Body of pancreas (tissue), 4 donors: ENCODE measurements at regions not wholly inside any gene's neighbourhood (a gene's known extent, or its start where the extent isn't known, plus 50 kb on each side); places are given as distances from the start of the nearest gene placed in this dataset.
"Not testable (repeated sequence)": the region's sequence is repeated elsewhere in the genome, so short reads cannot be mapped to it uniquely, and the experiment has no call there.

Source experiments
- ATAC-seq: fragments of 150-250 bp; one replicate; pipeline ENCODE4 v1.9.1; 2016
- DNase-seq, 4 donors: peaks; one replicate each; pipeline ENCODE4 v3.0.0-alpha.2; 2019
- H3K27ac ChIP-seq, 4 donors: fragments of 200-600 bp; sonication (generic); 1 replicate in 3 of 4; 2 replicates in 1 of 4; pipeline versions ENCODE4 v1.5.1 to v1.6.1; 2016 to 2019; ENCODE audit warnings: mild to moderate bottlenecking in 1 of 4, mixed read lengths in 1 of 4, moderate library complexity in 1 of 4
- H3K27me3 ChIP-seq, 2 donors: fragments of 200-600 bp; sonication (generic); one replicate each; pipeline ENCODE4 v1.6.0; 2016; ENCODE audit warnings: mild to moderate bottlenecking in 1 of 2
- H3K36me3 ChIP-seq, 2 donors: fragments of 200-600 bp; sonication (generic); replicated peaks in 1 of 2; 2 replicates each; pipeline ENCODE4 v1.5.1; 2016; ENCODE audit warnings: low read depth in 2 of 2; ENCODE audit not compliant: insufficient read depth in 1 of 2
- H3K4me1 ChIP-seq: fragments of 200-600 bp; sonication (generic); one replicate; pipeline ENCODE4 v1.6.0; 2016
- H3K4me3 ChIP-seq, 2 donors: fragments of 200-600 bp; sonication (generic); 1 replicate in 1 of 2; 2 replicates in 1 of 2; pipeline ENCODE4 v1.5.1; 2016 to 2019
- H3K9me3 ChIP-seq, 3 donors: fragments of 200-600 bp; sonication (generic); 1 replicate in 2 of 3; 2 replicates in 1 of 3; pipeline ENCODE4 v1.5.1; 2016
- CTCF ChIP-seq, 7 experiments: fragments of 450-650 bp in 4 of 7; fragments of 200-600 bp in 3 of 7; sonication (generic) in 3 of 7; IDR thresholded peaks; one replicate each; pipeline ENCODE4 v1.5.1; 2016 to 2019; ENCODE audit warnings: antibody characterized with exemption in 7 of 7
- POLR2A ChIP-seq, 3 donors: fragments of 450-650 bp; IDR thresholded peaks; one replicate each; pipeline ENCODE4 v1.6.1; 2016; ENCODE audit warnings: antibody characterized with exemption in 3 of 3, mild to moderate bottlenecking in 2 of 3
- WGBS, 2 donors: methylation state at CpG; one replicate each; pipeline ENCODE4 v1.1.5; 2017; 5-methylcytosine and 5-hydroxymethylcytosine counted together
- intact Hi-C: fragments of 100-400 bp; cut with DNase I; formaldehyde crosslinking; loops from one replicate; pipeline ENCODE4 v1.15.1; 2023

- 87 to 88% methylated on average over 6 of the region's 6 CpGs for WGBS, 2 donors
- intact Hi-C loops, H3K27ac ChIP-seq, H3K27me3 ChIP-seq, DNase-seq, H3K9me3 ChIP-seq, H3K4me1 ChIP-seq, H3K36me3 ChIP-seq, H3K4me3 ChIP-seq, ATAC-seq: not testable (repeated sequence)
These were observed 81.6 kb downstream of the TRIM51G start for GRCh38 chr11:48902153-48902450.

DNA sequence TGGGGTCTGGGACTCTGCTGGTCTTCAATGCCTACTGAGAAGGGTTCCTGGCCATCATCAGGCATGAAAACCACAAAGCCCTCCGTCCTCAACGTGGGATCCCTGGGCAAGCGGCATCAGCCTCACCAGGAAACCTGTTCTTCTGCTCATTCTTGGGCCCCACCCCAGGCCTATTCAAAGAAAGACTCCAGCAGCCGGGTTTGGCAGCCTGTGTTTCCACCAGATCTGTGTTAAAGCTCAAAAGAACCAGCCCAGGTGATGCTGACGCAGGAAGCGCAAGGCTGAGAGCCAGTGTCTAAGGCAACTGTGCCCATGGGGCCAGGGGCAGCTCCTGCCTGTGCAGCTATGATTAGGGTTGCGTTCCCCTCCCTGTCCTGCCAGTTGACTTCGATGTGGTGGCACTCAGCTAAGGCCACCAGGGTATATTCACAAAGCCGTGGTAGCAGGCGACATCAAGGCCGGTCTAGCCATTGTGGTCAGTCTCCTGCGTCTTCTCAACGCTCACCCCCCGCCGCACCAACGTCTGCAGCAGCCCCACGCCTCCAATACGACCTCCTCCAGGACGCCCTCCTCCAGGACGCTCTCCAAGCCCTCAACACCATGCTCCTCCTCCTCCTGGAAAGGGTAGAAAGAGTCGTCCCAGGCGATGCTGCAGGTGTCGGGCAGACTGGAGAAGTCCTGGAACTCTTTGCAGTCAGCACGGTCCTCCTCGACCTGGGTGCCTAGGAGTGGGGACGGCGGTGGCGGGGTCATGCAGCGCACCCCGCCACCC lies 82.1 kb downstream of the TRIM51G start:
- H3K9me3 ChIP-seq, H3K27me3 ChIP-seq, H3K27ac ChIP-seq, H3K4me1 ChIP-seq, intact Hi-C loops, H3K36me3 ChIP-seq, DNase-seq, H3K4me3 ChIP-seq, ATAC-seq: not testable (repeated sequence)
- 77 to 86% methylated on average over 17 to 29 of the region's 30 CpGs for WGBS, 2 donors

- ATAC-seq = not testable (repeated sequence)
These were observed 82.9 kb downstream of the TRIM51G start for GRCh38 chr11:48900801-48901181.

DNA sequence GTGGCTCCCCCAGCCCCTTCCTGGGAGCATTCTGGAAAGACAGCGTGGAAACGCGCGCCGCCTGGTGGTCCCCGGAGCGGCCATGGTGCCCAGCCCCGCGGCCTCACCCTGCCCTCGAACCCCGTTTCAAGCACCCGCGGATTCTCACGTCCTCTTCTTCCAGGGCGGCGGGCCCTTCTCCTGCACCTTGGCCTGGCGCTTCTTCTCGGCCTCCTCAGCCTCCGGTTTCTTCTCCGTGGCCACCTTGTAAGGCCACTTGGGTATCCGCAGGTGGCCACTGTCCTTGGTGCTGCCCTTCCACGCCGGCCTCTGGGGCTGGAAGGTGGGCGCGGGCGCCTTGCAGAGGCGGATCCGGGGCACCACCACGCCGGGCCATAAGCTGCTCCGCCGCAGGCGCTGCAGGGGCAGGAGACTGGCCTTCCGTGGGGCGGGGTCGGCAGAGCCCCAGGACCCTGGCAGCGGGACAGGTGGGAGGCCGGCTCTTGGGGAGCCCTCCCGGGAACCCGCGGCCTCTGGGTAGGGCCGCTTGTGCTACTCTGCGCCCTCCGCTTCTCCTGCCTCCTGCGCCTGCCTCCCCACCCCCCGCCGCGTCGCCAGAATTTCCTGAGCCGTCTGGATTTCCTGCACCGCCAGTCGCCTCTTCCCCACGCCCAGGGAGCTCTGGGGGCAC lies 83.4 kb downstream of the TRIM51G start:
- WGBS, 2 donors = 70 to 71% methylated on average over 37 to 38 of the region's 53 CpGs
- TF ChIP-seq CTCF (IDR thresholded peaks at IDR 0.05) (no peak), POLR2A (IDR thresholded peaks at IDR 0.05) (no peak)
- H3K4me3 ChIP-seq = no peak overlapping the region
- no peak overlapping the region for H3K27ac ChIP-seq
- H3K36me3 ChIP-seq = no peaks in the 10 kb centered on the region
- no peak for ATAC-seq
- peak in 1 of 4 donors; percentile 4 for DNase-seq
- H3K9me3 ChIP-seq = no peaks in the 10 kb centered on the region
- no peaks in the 10 kb centered on the region for H3K27me3 ChIP-seq
- no peaks in the 10 kb centered on the region for H3K4me1 ChIP-seq
- intact Hi-C loops = no loop called here

More at GRCh38 chr11:48900801-48901181, 82.9 kb downstream of the TRIM51G start:
- H3K36me3 ChIP-seq, H3K4me3 ChIP-seq, H3K27ac ChIP-seq, H3K4me1 ChIP-seq, H3K9me3 ChIP-seq, H3K27me3 ChIP-seq, intact Hi-C loops, DNase-seq: not testable (repeated sequence)
- 79 to 84% methylated on average over 26 to 29 of the region's 29 CpGs for WGBS, 2 donors

DNA sequence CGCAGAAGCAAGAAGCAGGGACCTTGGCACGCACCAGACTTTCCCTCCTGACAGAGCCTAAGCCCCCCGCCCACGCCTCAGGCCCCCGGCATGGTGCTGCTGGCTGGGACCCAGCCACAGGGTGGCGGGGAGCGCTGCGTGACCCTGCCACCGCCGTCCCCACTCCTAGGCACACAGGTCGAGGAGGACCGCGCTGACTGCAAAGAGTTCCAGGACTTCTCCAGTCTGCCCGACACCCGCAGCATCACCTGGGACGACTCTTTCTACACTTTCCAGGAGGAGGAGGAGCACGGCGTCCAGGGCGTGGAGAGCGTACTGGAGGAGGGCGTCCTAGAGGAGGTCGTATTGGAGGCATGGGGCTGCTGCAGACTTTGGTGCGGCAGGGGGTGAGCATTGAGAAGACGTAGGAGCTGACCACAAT lies 103.7 kb downstream of the TRIM51G start:
- ATAC-seq (no peak), DNase-seq (peak in 1 of 4 donors; percentile 8)
- H3K27ac ChIP-seq = no peak overlapping the region
- no peak overlapping the region for H3K4me3 ChIP-seq
- H3K27me3 ChIP-seq = no peaks in the 10 kb centered on the region
- TF ChIP-seq CTCF (IDR thresholded peaks at IDR 0.05) (no peak), POLR2A (IDR thresholded peaks at IDR 0.05) (no peak)
- intact Hi-C loops = no loop called here
- H3K4me1 ChIP-seq = no peaks in the 10 kb centered on the region
- WGBS, 2 donors = 79 to 81% methylated on average over 24 of the region's 24 CpGs
- no peaks in the 10 kb centered on the region for H3K36me3 ChIP-seq
- H3K9me3 ChIP-seq = no peaks in the 10 kb centered on the region

GRCh38 chr11:48879256-48879655 lies 104.4 kb downstream of the TRIM51G start:
- Histone ChIP-seq H3K36me3 (no peaks in the 10 kb centered on the region), H3K4me3 (no peak overlapping the region), H3K27me3 (no peaks in the 10 kb centered on the region), H3K4me1 (no peaks in the 10 kb centered on the region), H3K9me3 (no peaks in the 10 kb centered on the region), H3K27ac (no peak overlapping the region)
- no peak for ATAC-seq
- TF ChIP-seq POLR2A (IDR thresholded peaks at IDR 0.05) (no peak), CTCF (IDR thresholded peaks at IDR 0.05) (no peak)
- intact Hi-C loops = no loop called here
- WGBS, 2 donors = 71 to 76% methylated on average over 3 of the region's 3 CpGs
- DNase-seq = no peak
